ENCODE measurements at regions not wholly inside any gene's neighbourhood (a gene's known extent, or its start where the extent isn't known, plus 50 kb on each side); places are given as distances from the start of the nearest gene placed in this dataset.

DNA sequence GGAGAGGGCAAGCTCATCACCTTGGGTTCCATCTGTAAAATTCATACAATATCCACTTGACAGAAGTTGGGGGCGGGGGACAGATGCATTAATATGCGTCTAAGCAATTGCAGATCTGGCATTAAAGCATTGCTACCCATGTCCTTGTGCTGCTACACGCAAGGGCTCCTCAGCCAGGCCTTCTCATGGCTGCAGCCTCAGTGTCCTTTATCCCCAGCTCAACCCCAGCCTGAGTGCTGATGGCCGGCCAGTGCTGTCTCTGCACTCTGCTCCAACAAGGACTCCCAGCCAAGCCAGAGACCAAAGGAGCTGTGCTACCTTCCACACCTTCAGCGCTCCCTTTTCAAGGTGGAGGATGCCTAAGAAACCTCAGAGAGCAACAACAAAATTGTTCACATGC, 188.5 kb upstream of the STXBP5 start:
- TF ChIP-seq GABPA (IDR thresholded peaks at IDR 0.05; ENCODE audit: low read depth): no peak
- TF ChIP-seq, protein P1, sequence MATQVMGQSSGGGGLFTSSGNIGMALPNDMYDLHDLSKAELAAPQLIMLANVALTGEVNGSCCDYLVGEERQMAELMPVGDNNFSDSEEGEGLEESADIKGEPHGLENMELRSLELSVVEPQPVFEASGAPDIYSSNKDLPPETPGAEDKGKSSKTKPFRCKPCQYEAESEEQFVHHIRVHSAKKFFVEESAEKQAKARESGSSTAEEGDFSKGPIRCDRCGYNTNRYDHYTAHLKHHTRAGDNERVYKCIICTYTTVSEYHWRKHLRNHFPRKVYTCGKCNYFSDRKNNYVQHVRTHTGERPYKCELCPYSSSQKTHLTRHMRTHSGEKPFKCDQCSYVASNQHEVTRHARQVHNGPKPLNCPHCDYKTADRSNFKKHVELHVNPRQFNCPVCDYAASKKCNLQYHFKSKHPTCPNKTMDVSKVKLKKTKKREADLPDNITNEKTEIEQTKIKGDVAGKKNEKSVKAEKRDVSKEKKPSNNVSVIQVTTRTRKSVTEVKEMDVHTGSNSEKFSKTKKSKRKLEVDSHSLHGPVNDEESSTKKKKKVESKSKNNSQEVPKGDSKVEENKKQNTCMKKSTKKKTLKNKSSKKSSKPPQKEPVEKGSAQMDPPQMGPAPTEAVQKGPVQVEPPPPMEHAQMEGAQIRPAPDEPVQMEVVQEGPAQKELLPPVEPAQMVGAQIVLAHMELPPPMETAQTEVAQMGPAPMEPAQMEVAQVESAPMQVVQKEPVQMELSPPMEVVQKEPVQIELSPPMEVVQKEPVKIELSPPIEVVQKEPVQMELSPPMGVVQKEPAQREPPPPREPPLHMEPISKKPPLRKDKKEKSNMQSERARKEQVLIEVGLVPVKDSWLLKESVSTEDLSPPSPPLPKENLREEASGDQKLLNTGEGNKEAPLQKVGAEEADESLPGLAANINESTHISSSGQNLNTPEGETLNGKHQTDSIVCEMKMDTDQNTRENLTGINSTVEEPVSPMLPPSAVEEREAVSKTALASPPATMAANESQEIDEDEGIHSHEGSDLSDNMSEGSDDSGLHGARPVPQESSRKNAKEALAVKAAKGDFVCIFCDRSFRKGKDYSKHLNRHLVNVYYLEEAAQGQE (IDR thresholded peaks at IDR 0.05; ENCODE audit: insufficient replicate concordance, low read depth): no peak
- TF ChIP-seq, protein P2, sequence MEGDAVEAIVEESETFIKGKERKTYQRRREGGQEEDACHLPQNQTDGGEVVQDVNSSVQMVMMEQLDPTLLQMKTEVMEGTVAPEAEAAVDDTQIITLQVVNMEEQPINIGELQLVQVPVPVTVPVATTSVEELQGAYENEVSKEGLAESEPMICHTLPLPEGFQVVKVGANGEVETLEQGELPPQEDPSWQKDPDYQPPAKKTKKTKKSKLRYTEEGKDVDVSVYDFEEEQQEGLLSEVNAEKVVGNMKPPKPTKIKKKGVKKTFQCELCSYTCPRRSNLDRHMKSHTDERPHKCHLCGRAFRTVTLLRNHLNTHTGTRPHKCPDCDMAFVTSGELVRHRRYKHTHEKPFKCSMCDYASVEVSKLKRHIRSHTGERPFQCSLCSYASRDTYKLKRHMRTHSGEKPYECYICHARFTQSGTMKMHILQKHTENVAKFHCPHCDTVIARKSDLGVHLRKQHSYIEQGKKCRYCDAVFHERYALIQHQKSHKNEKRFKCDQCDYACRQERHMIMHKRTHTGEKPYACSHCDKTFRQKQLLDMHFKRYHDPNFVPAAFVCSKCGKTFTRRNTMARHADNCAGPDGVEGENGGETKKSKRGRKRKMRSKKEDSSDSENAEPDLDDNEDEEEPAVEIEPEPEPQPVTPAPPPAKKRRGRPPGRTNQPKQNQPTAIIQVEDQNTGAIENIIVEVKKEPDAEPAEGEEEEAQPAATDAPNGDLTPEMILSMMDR (IDR thresholded peaks at IDR 0.05; ENCODE audit: insufficient read depth, low read length): no peak
